GM12875 (cell line): ENCODE measurements at regions not wholly inside any gene's neighbourhood (a gene's known extent, or its start where the extent isn't known, plus 50 kb on each side); places are given as distances from the start of the nearest gene placed in this dataset.
"Not testable (repeated sequence)": the region's sequence is repeated elsewhere in the genome, so short reads cannot be mapped to it uniquely, and the experiment has no call there.

Experiments
- H3K4me3 ChIP-seq: one replicate; pipeline ENCODE4 v1.5.1; 2011; ENCODE audit warnings: low read depth, low read length, control low read depth

- not testable (repeated sequence) for H3K4me3 ChIP-seq
Observed at GRCh38 chrX:3902222-3902621, 188.8 kb upstream of the PRKX start.

GRCh38 chrX:3896755-3897154 is 183.3 kb upstream of the PRKX start:
- not testable (repeated sequence) for H3K4me3 ChIP-seq

DNA sequence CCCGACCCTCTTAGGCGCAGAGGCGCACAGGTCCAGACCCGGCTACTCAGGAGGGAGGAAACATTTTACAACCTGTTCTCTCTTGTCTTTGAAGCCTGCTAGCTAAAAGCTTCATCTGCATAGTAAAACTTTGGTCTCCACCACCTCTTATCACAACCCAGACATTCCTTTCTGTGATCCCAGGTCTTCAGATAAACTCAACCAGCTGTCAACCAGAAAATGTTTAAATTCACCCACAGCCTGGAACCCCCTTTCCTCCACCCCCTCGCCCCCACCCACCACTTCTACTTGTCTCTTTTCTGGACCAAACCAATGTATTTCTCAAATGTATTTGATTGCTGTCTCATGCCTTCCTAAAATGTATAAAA is 169.1 kb upstream of the PRKX start:
- not testable (repeated sequence) for H3K4me3 ChIP-seq

GRCh38 chrX:3881898-3882552 is 168.6 kb upstream of the PRKX start:
- H3K4me3 ChIP-seq: not testable (repeated sequence)

GRCh38 chrX:3881255-3881895 is 167.9 kb upstream of the PRKX start:
- H3K4me3 ChIP-seq: not testable (repeated sequence)

DNA sequence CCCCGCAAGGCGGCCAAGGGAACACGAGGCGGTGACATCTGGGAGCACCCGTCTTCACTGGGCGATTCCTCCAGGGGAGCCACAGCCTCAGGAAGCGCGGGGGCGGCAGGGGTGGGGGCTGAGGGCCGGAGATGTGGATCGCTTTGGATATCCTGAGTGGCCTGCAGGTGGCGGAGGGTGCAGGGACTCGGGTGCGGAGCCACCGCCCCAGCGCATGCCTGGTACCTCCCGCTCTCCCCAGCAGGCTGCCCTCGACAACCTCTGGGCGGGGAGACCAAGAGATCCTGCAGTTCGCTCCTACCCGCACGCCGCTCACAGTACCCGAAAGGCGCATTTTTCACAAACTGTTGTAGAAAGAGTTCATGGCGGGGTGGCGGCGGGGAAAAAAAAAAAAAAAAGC is 162.9 kb upstream of the PRKX start:
- H3K4me3 ChIP-seq: not testable (repeated sequence)

- H3K4me3 ChIP-seq: not testable (repeated sequence)
Observed at GRCh38 chrX:3875638-3876037, 162.2 kb upstream of the PRKX start.

DNA sequence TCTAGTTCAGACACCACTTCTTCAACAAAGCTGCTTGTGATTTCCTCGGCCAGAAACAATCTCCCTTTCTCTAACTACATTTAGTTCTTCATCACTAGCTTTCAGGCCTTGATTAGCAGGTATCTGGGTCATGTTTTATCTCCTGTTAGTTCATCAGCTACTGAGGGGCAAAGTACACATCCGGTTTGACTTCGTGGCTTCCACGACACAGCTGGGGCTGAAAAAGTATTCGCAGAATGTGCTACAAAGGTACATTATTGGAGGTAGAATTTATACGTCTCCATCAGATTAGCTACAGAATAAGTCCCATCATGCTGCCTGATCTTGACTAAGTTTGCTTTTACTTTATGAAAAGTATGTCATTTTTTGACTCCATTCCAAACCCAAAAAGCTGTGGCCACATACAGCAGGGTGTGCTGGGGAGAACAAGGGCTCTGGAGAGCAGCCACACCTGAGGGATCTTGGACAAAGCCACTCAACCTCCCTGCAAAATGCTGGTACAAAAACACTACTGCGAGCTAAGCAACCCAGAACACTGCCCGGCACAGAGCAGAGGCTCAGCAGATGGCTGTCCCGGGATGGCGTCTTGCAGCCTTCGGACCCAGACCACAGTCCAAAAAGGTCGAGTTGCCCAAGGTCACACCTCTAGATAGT is 158.9 kb upstream of the PRKX start:
- not testable (repeated sequence) for H3K4me3 ChIP-seq

GRCh38 chrX:3867067-3867831 is 153.8 kb upstream of the PRKX start:
- not testable (repeated sequence) for H3K4me3 ChIP-seq

- not testable (repeated sequence) for H3K4me3 ChIP-seq
Observed at GRCh38 chrX:3858332-3858731, 144.9 kb upstream of the PRKX start.

GRCh38 chrX:3843522-3844145 is 130.2 kb upstream of the PRKX start:
- peak overlapping the region; percentile 47 for H3K4me3 ChIP-seq

- H3K4me3 ChIP-seq: peak overlapping the region; percentile 47
Observed at GRCh38 chrX:3842822-3843521, 129.5 kb upstream of the PRKX start.

DNA sequence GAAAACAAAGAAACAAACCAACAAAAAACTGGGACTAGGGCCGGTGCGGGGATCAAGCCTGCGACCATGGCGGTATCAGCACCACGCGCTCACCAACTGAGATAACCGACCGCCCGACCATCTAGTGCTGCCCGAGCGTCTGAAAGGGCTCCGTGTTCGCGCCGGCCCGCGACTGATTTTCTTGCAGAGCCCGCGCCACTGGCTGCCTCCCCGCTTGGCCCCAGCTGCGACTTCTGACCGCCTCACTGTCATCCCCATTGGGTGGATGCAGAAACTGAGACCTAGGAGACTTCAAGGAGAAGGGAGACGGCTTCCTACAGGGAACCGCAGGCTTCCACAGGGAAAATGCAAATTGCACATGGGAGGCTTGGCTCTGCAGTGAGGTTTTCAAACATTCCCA is 125.3 kb upstream of the PRKX start:
- not testable (repeated sequence) for H3K4me3 ChIP-seq

- H3K4me3 ChIP-seq: not testable (repeated sequence)
Observed at GRCh38 chrX:3837958-3838643, 124.7 kb upstream of the PRKX start.

DNA sequence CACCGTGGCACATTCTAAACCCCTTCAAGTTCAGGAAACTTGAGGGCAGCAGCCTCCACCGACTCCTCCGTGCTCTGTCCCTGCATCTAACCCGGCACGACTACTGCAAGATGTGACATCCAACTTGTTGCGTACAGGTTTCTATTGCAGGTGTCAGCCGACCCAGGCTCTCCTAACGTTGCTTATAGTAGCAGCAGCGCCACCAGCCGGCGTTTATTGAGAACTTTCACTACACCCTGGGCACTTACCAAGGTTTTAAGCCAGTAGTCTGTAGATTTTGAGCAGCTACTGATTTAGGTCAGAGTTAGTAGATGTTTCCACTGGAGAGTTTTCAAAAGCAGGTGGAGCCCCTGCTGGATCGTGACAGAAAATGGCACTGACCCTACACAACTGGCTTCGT is 123.8 kb upstream of the PRKX start:
- H3K4me3 ChIP-seq: not testable (repeated sequence)

DNA sequence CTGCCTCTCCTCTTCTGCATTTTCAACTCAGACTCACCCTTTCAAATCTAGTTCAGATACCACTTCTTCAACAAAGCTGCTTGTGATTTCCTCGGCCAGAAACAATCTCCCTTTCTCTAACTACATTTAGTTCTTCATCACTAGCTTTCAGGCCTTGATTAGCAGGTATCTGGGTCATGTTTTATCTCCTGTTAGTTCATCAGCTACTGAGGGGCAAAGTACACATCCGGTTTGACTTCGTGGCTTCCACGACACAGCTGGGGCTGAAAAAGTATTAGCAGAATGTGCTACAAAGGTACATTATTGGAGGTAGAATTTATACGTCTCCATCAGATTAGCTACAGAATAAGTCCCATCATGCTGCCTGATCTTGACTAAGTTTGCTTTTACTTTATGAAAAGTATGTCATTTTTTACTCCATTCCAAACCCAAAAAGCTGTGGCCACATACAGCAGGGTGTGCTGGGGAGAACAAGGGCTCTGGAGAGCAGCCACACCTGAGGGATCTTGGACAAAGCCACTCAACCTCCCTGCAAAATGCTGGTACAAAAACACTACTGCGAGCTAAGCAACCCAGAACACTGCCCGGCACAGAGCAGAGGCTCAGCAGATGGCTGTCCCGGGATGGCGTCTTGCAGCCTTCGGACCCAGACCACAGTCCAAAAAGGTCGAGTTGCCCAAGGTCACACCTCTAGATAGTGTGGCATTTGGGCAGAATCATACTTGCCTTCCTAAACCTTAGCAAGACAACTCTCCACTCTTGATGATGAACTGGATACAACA is 120.5 kb upstream of the PRKX start:
- not testable (repeated sequence) for H3K4me3 ChIP-seq

DNA sequence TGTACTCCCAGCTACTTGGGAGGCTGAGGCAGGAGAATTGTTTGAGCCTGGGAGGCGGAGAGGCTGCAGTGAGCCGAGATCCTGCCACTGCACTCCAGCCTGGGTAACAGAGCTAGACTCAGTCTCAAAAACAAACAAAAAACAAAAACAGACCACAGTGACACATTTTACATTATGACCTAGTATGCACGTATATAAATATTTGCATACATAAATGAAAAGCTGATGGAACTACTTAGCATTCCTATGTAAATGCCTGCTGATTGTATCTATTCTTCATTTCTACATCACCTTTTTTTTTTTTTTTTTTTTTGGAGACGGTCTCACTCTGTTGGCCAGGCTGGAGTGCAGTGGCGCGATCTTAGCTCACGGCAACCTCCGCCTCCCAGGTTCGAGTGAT is 116.6 kb upstream of the PRKX start:
- H3K4me3 ChIP-seq: not testable (repeated sequence)

DNA sequence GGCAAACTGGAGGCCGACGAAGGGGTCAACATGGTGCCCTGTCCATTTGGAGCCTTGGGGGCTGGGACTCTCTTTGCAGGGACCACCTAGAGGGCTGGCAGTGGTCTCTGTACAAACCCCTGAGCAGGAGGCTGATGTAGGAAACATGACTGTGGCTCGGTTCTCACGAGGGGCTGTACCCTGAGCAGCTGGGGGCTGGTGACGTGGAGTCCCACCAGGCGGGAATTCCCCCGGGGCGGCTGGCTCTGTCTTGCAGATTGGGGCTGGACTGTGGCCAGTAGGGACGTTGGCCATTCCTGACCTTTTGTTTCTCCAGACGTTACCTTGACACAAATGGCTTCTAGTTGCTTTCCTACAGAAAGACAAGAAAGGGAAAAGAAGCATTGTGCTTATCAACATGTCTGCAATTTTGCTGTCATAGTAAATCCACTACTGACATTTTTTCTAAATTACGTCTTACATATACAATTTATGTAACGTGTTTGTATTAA is 115.6 kb upstream of the PRKX start:
- not testable (repeated sequence) for H3K4me3 ChIP-seq
